ENCODE measurements at regions not wholly inside any gene's neighbourhood (a gene's known extent, or its start where the extent isn't known, plus 50 kb on each side); places are given as distances from the start of the nearest gene placed in this dataset.

GRCh38 chr11:8321876-8322275 lies 58.2 kb upstream of the LMO1 start:
- DNase-seq: no peak

- no peak for DNase-seq
Observed at GRCh38 chr11:8320076-8320475, 56.4 kb upstream of the LMO1 start.

GRCh38 chr11:8318536-8318935 lies 54.9 kb upstream of the LMO1 start:
- no peak for DNase-seq

GRCh38 chr11:8317159-8317558 lies 53.5 kb upstream of the LMO1 start:
- no peak for DNase-seq

GRCh38 chr11:8315954-8316353 lies 52.3 kb upstream of the LMO1 start:
- DNase-seq: no peak

- no peak for DNase-seq
Observed at GRCh38 chr11:8315463-8315862, 51.8 kb upstream of the LMO1 start.

- no peak for DNase-seq
Observed at GRCh38 chr11:8314916-8315315, 51.2 kb upstream of the LMO1 start.

- no peak for DNase-seq
Observed at GRCh38 chr11:8313504-8314090, 49.9 kb upstream of the LMO1 start.

All from NCI-H226 (cell line).